Osteocyte (in vitro differentiated cells): ENCODE measurements at regions not wholly inside any gene's neighbourhood (a gene's known extent, or its start where the extent isn't known, plus 50 kb on each side); places are given as distances from the start of the nearest gene placed in this dataset.

Experiments
- DNase-seq: peaks from one replicate; pipeline ENCODE4 v3.0.0; 2021; ENCODE audit warnings: mixed read lengths; ENCODE audit not compliant: unreplicated experiment; ENCODE audit errors: extremely low spot score
- H3K27ac Mint-ChIP-seq: one replicate; pipeline ENCODE4 v1.8.0; 2021; ENCODE audit warnings: mild to moderate bottlenecking, mixed read lengths; ENCODE audit not compliant: unreplicated experiment
- H3K27me3 Mint-ChIP-seq: one replicate; pipeline ENCODE4 v1.8.0; 2021; ENCODE audit warnings: mixed read lengths; ENCODE audit not compliant: unreplicated experiment
- H3K36me3 Mint-ChIP-seq: one replicate; pipeline ENCODE4 v1.8.0; 2021; ENCODE audit warnings: mixed read lengths; ENCODE audit not compliant: unreplicated experiment
- H3K4me1 Mint-ChIP-seq: one replicate; pipeline ENCODE4 v1.8.0; 2021; ENCODE audit warnings: mixed read lengths; ENCODE audit not compliant: unreplicated experiment
- H3K4me3 Mint-ChIP-seq: one replicate; pipeline ENCODE4 v1.8.0; 2021; ENCODE audit warnings: mild to moderate bottlenecking, moderate library complexity, mixed read lengths; ENCODE audit not compliant: unreplicated experiment
- H3K9me3 Mint-ChIP-seq: one replicate; pipeline ENCODE4 v1.8.0; 2021; ENCODE audit warnings: mixed read lengths; ENCODE audit not compliant: unreplicated experiment
- CTCF ChIP-seq: fragments of 200-600 bp; sonication (generic); IDR thresholded peaks from 2 replicates; pipeline ENCODE4 v1.5.0; 2021; ENCODE audit warnings: antibody characterized with exemption, mild to moderate bottlenecking, moderate library complexity

- H3K4me3 Mint-ChIP-seq: no peak overlapping the region
- H3K9me3 Mint-ChIP-seq: peaks cover 30% of the 10 kb centered on the region
- TF ChIP-seq CTCF: no peak
- peaks cover 11% of the 10 kb centered on the region for H3K4me1 Mint-ChIP-seq
- H3K36me3 Mint-ChIP-seq: no peaks in the 10 kb centered on the region
- no peak for DNase-seq
- no peak overlapping the region for H3K27ac Mint-ChIP-seq
- H3K27me3 Mint-ChIP-seq: no peaks in the 10 kb centered on the region
These were observed 347.7 kb upstream of the SPRY2 start for GRCh38 chr13:80688593-80688992.

GRCh38 chr13:80685942-80686341 is 345.0 kb upstream of the SPRY2 start:
- no peak for TF ChIP-seq CTCF
- peaks cover 11% of the 10 kb centered on the region for H3K4me1 Mint-ChIP-seq
- H3K27ac Mint-ChIP-seq: no peak overlapping the region
- no peak overlapping the region for H3K4me3 Mint-ChIP-seq
- peaks cover 15% of the 10 kb centered on the region for H3K9me3 Mint-ChIP-seq
- no peaks in the 10 kb centered on the region for H3K36me3 Mint-ChIP-seq
- H3K27me3 Mint-ChIP-seq: no peaks in the 10 kb centered on the region
- DNase-seq: no peak

GRCh38 chr13:80684217-80684991 is 343.5 kb upstream of the SPRY2 start:
- no peak for DNase-seq
- no peaks in the 10 kb centered on the region for H3K36me3 Mint-ChIP-seq
- no peak overlapping the region for H3K4me3 Mint-ChIP-seq
- no peaks in the 10 kb centered on the region for H3K27me3 Mint-ChIP-seq
- peaks cover 11% of the 10 kb centered on the region for H3K4me1 Mint-ChIP-seq
- H3K27ac Mint-ChIP-seq: no peak overlapping the region
- peaks cover 5% of the 10 kb centered on the region for H3K9me3 Mint-ChIP-seq
- no peak for TF ChIP-seq CTCF

- no peak overlapping the region for H3K27ac Mint-ChIP-seq
- DNase-seq: no peak
- peaks cover 6% of the 10 kb centered on the region for H3K36me3 Mint-ChIP-seq
- TF ChIP-seq CTCF: no peak
- peaks cover 18% of the 10 kb centered on the region for H3K9me3 Mint-ChIP-seq
- H3K4me1 Mint-ChIP-seq: peaks cover 11% of the 10 kb centered on the region
- H3K4me3 Mint-ChIP-seq: no peak overlapping the region
- H3K27me3 Mint-ChIP-seq: no peaks in the 10 kb centered on the region
These were observed 339.9 kb upstream of the SPRY2 start for GRCh38 chr13:80680786-80681366.

- Mint-ChIP-seq H3K27ac (no peak overlapping the region), H3K4me3 (no peak overlapping the region), H3K27me3 (no peaks in the 10 kb centered on the region), H3K9me3 (peaks cover 18% of the 10 kb centered on the region), H3K36me3 (peaks cover 6% of the 10 kb centered on the region), H3K4me1 (peaks cover 7% of the 10 kb centered on the region)
- DNase-seq: no peak
- no peak for TF ChIP-seq CTCF
These were observed 338.5 kb upstream of the SPRY2 start for GRCh38 chr13:80679423-80679822.
